GM18511 (cell line): ENCODE measurements at regions not wholly inside any gene's neighbourhood (a gene's known extent, or its start where the extent isn't known, plus 50 kb on each side); places are given as distances from the start of the nearest gene placed in this dataset.
"Not testable (repeated sequence)": the region's sequence is repeated elsewhere in the genome, so short reads cannot be mapped to it uniquely, and the experiment has no call there.

Experiments used
- ATAC-seq: cut with Tn5 transposase; IDR thresholded peaks from one replicate; pipeline ENCODE4 v1.9.1; 2021; ENCODE audit warnings: mild to moderate bottlenecking, moderate library complexity; ENCODE audit not compliant: unreplicated experiment

DNA sequence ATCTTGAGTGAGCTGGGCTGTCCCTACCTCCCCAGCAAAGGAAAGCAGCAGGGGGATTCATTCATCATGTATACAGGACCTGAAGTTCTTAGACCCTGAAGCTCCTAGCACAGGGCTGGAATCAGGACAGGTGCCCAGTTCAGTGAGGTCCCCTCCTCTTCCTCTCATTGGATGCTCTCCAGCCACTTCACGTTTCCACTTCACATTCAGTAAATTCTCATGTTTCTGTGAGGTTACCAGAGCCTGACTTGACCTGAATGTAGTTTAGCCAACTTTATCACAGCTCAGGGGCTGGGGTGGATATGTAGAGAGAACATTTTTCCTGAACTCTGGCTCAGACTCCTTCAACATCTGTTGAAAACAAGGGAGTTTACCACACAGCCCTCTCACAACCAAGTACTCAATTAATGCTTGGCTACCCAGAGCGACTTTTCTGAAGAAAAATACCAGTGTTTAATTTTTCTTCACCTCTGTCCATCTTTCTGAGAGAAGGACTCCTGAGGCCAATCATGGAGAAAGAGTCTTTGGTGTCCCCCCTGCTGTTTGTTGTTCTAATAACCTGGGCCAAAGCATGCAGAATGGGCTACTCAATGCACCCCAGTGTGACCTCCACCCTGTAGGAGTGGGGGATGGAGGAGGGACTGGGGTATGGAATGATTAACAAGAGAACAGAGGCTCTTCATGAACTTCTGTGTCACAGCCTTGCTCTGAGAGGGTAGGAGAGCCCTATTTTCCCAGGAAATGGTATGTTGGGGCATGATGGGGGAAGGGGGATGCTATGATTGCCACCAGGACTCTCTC, 108.3 kb upstream of the FGGY start:
- ATAC-seq: no peak

DNA sequence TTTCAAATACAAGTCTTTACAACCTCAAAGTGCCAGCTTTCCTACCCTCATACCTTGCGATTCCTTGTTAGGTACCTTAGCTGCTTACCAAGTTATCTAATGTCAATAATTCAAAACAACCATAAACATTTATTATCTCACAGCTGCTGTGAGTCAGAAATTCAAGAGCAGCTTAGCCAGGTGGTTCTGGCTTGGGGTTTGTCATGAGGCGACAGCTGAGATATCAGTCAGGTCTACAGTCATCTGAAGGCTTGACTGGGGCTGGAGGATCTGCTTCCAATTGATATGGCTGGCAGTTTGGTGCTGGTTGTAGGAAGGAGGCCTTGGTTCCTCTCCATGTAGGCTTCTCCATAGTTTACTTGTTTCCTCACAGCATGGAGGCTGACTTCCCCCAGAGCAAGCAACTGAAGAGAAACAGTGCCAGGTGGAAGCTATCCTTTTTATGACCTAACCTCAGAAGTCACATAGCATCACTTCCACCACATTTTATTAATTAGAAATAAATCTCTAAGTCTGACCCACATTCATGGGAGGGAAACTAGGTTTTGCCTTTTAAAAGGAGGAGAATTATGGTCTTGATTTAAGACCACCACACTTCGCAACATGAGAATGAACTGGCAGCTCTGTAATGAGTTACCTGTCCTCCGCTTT, 103.3 kb upstream of the FGGY start:
- ATAC-seq: no peak

DNA sequence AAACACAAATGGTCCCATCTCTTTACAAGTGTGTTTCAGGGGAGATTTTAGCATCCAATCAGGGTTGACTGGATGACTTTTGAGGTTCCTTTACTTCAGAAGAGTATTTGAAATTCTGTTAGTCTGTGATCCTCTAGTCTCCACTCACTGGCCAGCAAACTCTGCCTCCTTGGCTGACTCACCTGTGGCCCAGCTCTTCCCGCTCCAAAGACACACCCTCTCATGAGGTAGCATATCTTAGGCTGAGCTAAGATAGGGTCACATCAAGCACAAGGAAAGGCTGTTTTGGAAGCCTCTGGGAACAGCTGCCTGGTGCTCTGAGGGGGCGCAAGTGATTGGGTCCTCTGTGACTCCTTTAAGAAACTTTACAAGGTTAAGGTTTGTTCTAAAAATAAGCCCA, 102.3 kb upstream of the FGGY start:
- ATAC-seq: no peak

DNA sequence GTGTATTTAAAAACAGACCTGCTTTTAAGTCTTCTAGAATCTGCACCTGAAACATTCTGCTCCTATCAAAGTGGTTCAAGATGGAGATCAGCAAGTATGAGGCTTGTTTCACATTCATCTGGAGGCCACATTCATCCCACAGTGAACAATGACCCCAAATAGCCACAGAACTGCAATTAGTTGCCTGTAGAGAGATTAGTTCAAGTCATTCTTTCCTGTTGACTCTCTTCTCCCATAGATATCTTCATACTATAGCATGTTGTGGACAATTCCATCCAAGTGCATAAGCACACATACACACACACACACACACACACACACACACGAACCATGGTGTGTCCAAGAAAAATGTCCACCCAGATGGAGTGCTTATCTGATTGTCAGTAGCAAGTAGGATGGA, 101.7 kb upstream of the FGGY start:
- no peak for ATAC-seq

DNA sequence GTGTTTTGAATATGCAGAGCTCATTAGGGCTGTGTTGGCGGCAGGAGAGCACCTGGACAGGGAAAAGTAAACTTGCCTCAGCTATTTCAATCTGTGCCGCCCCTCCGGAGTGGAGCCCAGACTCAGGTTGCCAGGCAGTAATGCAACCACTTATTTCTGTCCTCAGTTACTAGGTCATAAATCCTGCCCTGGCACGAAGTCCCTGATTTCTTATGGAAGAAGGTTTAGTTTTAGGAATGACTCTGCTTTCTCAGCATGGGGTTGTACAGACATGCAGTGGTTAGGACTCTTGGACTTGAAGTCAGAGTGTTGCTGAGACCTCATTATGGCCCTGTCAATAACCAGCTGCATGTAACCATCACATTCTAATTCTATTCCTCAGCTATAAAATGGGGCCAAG, 98.3 kb upstream of the FGGY start:
- no peak for ATAC-seq

DNA sequence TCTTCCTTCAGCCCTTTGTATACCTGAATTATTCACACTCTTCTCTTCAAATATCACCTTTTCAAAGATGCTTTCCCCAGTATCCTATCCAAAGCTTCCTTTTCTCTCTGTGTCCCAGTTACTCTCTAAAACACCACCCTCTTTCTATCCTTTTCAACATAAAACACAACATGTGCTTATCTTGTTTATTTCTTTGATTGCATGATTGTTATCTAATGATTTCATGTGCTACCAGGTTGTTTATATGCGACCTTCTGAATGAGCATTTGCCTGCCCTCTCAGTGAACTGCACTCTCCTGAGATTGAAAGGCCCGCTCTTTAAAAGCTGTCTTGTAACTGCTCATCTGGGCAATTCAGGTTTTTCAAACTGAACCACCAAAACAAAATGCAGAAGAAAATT, 97.7 kb upstream of the FGGY start:
- ATAC-seq: no peak

DNA sequence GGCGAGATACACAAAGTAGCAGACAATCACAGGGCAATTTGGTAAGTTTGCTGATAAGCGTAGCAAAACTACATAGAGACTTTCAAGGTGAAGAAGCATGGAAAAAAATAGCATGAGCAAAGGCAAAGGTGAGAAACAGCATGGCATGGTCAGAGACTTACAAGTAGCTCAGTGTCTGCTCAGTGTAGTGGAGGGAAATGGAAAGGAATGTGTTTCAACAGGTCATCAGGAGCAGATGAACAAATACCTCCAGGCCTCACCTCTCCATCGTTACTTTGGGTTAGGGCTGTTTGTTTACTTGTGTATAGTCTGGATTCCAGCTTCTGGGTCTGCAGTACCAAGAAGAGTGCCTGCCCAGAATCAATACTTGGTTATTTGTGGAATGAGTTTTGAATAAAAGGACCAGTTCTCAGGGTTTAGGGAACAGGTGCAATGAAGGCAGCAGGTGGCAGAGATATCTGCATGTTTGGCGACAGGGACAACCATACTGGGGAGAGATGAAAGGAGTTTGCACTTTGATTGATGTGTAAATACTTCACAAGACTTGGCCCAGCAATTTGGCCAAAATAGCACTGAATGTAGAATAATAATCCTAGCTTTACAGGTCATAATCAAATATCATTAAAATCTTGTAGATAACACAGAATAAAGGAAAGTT, 97.0 kb upstream of the FGGY start:
- ATAC-seq: no peak

DNA sequence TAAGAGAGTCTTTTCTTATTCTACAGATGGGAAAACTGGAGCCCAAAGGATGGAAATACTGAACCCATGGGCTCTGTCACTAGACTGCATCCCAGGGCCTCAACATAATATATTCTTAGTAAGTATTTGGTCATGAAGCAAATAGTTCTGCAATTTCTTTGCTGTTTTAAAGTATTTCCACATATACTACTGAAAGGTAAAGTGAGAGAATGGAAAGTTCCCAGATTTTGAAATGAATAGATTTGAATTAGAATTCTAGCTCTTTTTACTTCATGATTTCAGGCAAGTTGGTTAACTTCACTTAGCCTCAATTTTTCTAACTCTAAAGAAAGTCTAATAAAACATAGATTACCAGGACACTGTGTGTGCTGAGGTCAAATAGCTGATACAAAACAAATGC, 95.6 kb upstream of the FGGY start:
- no peak for ATAC-seq

DNA sequence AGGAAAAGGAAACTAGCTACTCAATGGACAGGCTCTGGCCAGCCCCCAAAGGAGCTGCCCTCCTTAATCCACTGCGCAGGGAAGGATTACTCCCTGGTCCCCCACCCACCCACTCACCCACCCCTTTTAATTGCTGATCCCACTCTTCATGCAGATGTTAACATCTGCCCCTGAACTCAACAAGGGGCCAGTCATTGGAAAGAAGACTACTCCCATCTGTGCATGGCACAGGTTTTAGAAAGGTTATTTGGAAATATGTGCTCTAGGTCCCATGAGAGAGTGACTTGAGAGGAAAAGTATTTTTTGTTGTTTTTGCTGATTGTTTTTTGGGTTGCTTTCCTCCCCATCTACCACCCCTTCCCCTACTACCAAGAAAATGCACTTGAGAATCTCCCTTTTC, 94.4 kb upstream of the FGGY start:
- no peak for ATAC-seq

DNA sequence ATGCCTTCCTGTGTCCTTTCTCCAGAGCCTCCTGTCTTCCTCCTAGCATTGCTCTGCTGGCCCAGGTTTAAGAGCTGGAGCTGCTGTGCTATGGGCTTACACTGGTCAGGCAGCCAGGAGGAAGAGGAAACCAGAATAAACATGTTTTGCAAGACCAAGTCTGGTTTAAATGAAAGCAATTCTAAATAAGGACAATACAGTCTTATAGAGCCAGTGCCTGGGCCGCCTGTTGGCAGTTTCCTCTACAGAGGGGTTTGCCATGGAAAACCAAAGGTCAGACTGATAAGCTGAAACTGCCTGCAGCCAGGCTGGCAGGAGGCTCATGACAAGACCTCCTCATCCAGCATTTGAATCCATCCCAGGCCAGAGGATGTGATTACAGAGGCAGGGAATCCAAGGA, 92.9 kb upstream of the FGGY start:
- no peak for ATAC-seq

DNA sequence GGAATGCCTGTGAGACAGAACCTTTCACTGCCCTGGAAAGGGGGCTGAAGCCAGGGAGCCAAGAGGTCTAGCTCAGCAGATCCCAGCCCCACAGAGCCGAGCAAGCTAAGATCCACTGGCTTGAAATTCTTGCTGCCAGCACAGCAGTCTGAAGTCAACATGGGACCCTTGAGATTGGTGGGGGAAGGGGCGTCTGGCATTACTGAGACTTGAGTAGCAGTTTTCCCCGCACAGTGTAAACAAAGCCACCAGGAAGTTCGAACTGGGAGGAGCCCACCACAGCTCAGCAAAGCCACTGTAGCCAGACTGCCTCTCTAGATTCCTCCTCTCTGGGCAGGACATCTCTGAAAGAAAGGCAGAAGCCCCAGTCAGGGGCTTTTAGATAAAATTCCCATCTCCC, 90.3 kb upstream of the FGGY start:
- not testable (repeated sequence) for ATAC-seq

DNA sequence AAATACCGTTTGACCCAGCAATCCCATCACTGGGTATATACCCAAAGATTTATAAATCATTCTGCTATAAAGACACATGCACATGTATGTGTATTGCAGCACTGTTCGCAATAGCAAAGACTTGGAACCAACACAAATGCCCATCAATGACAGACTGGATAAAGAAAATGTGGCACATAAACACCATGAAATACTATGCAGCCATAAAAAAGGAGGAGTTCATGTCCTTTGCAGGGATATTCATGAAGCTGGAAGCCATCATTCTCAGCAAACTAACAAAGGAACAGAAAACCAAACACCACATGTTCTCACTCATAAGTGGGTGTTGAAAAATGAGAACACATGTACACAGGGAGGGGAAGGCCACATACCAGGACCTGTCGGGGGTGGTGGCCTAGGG, 86.5 kb upstream of the FGGY start:
- not testable (repeated sequence) for ATAC-seq

DNA sequence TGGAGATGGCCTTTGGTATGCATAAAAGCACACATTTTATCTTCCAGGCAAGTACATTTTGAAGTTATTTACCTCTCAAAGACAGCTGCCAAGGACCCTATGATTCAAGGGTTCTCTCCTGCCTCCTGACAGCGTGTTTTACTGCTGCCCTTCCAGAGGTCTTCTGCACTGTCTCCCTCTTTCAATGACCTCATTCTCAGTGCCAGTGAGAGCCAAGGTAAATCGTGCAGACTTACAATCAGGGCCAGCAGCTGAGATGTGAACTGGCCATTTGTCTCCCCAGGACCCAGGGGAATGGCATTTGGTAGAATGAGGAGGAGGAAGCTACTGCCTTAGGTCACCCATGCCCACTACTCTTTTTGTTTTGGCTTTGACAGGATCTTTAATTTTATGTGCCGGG, 84.2 kb upstream of the FGGY start:
- ATAC-seq: no peak

DNA sequence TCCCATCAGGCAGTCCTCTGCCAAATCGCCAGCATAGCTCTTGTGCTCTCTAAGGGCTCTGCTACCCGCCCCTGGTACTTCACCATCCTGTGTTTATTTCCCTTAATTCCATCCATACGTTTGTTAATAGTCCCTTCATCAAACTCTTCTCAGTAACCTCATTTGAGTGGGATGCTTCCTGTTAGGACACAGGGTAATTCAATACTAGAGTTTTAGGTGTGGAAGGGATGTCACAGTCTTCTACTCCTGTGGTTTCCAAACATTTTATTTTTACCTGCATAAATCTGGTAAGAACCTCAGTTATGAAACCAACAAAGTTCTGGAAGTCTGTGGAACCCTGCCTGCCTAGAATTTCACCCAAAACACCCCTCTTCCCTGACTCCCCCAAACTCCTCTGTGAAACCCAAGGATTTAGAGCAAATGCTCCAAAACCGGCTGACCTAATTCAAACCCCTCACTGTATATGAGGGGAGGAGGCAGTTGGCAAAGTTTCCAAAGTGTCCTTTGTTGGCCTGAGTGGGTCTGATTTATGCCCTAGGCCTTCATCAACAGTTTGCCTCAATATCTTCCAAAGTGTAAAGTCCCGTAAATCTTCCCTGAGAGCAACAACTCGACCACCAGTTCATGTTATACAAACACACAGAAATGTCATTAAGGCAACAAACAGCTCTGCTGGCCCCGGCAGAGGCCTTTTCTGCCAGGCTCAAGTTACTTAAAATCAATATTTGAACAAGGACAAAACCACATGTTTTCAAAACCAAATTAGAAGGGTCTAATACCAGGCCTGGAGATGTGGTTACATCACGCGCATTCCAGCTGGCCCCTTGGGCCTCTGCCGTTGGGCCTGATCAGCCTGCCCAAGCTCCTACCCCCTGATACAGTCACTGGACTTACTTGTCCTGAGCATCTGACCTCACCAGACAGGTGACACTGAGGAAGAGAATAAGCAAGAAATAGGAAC, 82.4 kb upstream of the FGGY start:
- no peak for ATAC-seq

DNA sequence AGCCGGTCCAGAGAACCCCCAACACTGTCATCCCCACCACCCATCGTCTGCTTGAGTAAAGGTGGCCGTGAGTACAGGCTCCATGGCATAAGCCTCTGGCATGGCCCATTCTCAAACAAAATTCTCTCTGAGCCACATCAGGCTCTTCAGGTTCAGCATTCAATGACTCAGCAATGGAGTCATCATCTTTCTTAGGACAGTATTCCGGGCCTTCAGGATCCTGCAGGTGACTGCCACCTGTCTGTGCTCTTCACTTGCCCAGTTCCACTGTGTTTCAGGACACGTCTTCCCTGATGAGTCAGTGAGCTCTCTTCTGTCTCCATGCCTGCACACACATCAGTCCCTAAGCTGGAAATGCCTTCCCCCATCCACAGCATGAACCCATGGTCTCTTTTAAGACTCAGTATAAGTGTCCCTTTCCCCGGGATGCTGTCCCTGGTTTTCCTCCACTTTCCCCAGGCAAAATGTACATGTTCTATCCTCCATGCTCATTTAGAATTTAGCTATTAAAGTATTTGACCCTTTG, 81.1 kb upstream of the FGGY start:
- ATAC-seq: no peak

DNA sequence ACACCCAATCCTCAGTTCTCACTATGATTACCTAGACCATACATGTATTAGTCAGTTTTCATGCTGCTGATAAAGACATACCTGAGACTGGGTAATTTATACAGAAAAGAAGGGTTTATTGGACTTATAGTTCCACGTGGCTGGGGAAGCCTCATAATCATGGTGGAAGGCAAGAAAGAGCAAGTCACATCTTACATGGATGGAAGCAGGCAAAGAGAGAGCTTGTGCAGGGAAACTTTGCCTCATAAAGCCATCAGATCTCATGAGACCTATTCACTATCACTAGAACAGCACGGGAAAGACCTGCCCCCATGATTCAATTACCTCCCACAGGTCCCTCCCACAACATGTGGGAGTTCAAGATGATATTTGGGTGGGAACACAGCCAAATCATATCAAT, 79.5 kb upstream of the FGGY start:
- ATAC-seq: not testable (repeated sequence)

DNA sequence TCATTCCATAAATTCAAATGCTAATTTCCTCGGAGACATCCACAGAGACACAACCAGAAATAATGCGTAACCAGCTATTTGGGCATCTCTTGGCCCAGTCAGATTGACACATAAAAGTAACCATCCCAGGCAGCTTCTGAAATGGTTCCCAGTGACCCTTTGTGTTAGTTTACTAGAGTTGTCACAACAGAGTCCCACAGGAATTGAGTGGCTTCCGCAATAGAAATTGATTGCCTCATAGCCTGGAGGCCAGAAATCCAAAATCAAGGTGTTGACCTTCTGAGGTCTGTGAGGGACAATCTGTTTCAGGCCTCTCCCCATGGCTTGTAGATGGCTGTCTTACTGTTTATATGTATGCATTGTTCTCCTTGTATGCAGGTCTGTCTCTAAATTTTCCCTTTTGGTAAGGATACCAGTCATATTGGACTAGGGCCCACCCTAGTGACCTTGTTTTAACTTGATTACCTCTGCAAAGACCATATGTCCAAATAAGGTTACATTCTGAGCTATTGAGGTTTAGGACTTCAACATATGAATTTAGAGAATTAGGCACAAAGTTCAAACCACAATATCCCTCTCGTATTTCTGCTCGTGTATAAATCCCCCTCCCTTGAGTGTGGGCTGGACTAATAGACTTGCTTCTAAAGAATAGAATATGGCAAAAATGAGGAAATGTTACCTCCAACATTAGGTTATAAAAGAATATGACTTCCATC, 78.2 kb upstream of the FGGY start:
- no peak for ATAC-seq

DNA sequence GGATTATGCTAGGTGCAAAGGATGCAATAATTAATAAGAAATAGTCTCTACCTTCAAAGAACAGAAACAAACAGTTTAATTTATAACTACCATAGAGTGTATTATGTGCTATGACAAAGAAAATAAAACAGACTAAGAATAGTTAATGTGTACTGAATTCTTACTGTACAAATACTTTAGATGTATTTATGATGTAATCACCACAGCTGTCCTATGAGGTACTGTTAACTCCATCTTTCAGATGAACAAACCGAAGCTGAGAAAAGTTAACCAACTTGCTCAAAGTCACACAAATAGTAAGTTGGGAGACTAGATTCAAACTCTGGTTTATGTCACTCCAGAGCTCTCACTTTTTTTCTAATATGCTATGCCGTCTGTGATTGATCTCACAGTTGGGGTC, 77.0 kb upstream of the FGGY start:
- ATAC-seq: no peak

DNA sequence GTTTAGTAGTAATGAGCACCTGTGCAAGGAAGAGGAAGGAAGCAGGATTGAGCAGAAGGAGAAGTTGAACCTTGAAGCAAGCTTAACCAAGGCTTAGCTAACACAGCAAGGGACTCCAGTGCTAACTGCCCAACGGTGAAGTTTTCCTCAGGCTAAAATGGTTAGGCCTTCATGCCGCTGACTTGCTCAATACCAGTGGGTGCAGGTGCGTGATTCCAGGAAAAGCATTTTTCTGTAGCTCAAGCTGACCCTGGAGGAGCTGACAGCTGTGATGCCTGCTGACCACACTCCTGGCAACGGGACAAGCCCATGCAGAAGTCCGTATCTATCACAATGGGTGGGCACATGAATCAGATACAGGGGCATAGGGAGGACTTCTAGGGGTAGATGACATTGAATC, 76.5 kb upstream of the FGGY start:
- no peak for ATAC-seq

DNA sequence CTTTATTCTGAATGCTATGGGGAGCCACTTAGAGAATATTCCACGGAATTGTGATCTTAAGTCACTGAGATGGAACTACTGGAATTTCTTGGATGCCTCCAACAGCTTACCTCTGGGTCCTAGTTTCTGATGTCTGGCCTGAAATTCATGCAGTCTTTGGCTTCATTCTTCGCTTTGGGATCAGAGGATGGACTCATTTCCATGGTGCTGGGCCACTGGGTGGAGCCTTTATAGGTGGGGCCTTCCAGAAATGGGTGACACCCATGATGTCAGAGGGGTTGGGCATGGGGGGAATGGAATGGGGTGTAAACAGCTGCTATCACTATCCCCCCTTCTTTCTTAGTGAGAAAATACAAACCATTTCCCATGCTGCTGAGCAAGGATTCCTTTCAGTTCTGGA, 73.7 kb upstream of the FGGY start:
- ATAC-seq: no peak
